ENCODE measurements at regions not wholly inside any gene's neighbourhood (a gene's known extent, or its start where the extent isn't known, plus 50 kb on each side); places are given as distances from the start of the nearest gene placed in this dataset.

DNA sequence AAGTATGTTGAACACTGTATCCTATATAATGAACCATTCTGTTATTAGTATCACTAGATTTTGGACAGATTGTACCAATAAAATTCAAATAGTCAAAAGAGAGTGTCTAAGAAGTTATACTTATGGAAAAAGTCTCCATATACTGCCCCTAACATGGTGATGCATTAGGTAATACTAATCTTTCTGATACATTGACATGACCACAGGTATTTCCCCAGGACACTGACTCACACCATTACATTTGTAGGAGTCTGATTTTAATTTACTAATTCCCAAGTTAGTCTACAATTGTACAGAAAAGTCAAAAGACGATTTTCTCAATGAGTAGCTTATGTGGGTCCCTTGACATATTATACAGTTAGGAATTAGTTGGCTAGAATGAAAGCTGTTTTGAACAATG lies 593.8 kb downstream of the ISL1 start (continued):
- TF ChIP-seq IRF5 (IDR thresholded peaks at IDR 0.05; ENCODE audit: borderline replicate concordance) (no peak), JUNB (IDR thresholded peaks at IDR 0.05) (no peak), REST (IDR thresholded peaks at IDR 0.05; ENCODE audit: low read depth, low read length) (no peak), RBBP5 (conservative IDR thresholded peaks at IDR 0.05) (no peak), MTA3 (IDR thresholded peaks at IDR 0.05; ENCODE audit: borderline replicate concordance, low read length) (no peak), CREB1 (IDR thresholded peaks at IDR 0.05; ENCODE audit: low read depth) (no peak), CREM (IDR thresholded peaks at IDR 0.05; ENCODE audit: low read depth) (no peak)

GRCh38 chr5:51983161-51983560 lies 599.9 kb downstream of the ISL1 start:
- Histone ChIP-seq H3K27ac (ENCODE audit: control insufficient read depth, insufficient read depth) (no peak overlapping the region), H3K9ac (ENCODE audit: control insufficient read depth, insufficient read depth, low read length) (no peak overlapping the region), H3K79me2 (ENCODE audit: control insufficient read depth, insufficient read depth, low read length) (no peaks in the 10 kb centered on the region), H3K9me3 (replicated peaks; ENCODE audit: control insufficient read depth, insufficient read depth, low read length) (no peaks in the 10 kb centered on the region), H3K4me1 (ENCODE audit: control insufficient read depth, insufficient read depth, low read length) (no peaks in the 10 kb centered on the region), H3K27me3 (replicated peaks in 1 of 2; ENCODE audit: control insufficient read depth in 2 of 2, insufficient read depth in 2 of 2, low read length in 1 of 2) (no peaks in the 10 kb centered on the region), H2AFZ (ENCODE audit: control insufficient read depth, low read depth, low read length) (no peak overlapping the region), H3K4me3 (no peak overlapping the region), H4K20me1 (ENCODE audit: control insufficient read depth, insufficient read depth) (no peaks in the 10 kb centered on the region), H3K4me2 (ENCODE audit: control insufficient read depth, insufficient read depth) (no peak overlapping the region), H3K36me3 (ENCODE audit: control insufficient read depth in 2 of 2, insufficient read depth in 2 of 2, low read length in 1 of 2) (no peaks in the 10 kb centered on the region)
- ChIA-PET SMC1A (ENCODE audit: uncharacterized antibody, unreplicated experiment) (interaction anchor here (1.0 kb wide), 1 partner anchor 17 kb away, joined by 3 read pairs; no protein-coding TSS in a partner anchor), CTCF (no interaction called here), POLR2A (no interaction called here), RAD21 (ENCODE audit: unreplicated experiment) (no interaction called here)
- in situ Hi-C loops (cut with MboI): no loop called here
- DNase-seq (ENCODE audit: low read depth, low spot score): no peak
- no TSS peak for BruUV-seq (replicated peaks)
- FAIRE-seq: no peak
- TF ChIP-seq NR2F1 (conservative IDR thresholded peaks at IDR 0.05) (no peak), JUNB (IDR thresholded peaks at IDR 0.05) (no peak), E4F1 (IDR thresholded peaks at IDR 0.05; ENCODE audit: borderline replicate concordance, partially characterized antibody) (no peak), CBX5 (IDR thresholded peaks at IDR 0.05; ENCODE audit: low read depth) (no peak), NBN (IDR thresholded peaks at IDR 0.05) (no peak)
- TF ChIP-seq, protein P1, sequence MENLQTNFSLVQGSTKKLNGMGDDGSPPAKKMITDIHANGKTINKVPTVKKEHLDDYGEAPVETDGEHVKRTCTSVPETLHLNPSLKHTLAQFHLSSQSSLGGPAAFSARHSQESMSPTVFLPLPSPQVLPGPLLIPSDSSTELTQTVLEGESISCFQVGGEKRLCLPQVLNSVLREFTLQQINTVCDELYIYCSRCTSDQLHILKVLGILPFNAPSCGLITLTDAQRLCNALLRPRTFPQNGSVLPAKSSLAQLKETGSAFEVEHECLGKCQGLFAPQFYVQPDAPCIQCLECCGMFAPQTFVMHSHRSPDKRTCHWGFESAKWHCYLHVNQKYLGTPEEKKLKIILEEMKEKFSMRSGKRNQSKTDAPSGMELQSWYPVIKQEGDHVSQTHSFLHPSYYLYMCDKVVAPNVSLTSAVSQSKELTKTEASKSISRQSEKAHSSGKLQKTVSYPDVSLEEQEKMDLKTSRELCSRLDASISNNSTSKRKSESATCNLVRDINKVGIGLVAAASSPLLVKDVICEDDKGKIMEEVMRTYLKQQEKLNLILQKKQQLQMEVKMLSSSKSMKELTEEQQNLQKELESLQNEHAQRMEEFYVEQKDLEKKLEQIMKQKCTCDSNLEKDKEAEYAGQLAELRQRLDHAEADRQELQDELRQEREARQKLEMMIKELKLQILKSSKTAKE (IDR thresholded peaks at IDR 0.05; ENCODE audit: low read depth, poor library complexity, severe bottlenecking): no peak
- TF ChIP-seq, protein P2, sequence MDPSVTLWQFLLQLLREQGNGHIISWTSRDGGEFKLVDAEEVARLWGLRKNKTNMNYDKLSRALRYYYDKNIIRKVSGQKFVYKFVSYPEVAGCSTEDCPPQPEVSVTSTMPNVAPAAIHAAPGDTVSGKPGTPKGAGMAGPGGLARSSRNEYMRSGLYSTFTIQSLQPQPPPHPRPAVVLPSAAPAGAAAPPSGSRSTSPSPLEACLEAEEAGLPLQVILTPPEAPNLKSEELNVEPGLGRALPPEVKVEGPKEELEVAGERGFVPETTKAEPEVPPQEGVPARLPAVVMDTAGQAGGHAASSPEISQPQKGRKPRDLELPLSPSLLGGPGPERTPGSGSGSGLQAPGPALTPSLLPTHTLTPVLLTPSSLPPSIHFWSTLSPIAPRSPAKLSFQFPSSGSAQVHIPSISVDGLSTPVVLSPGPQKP (IDR thresholded peaks at IDR 0.05; ENCODE audit: low read depth, low read length): no peak
- ATAC-seq: no peak
- intact Hi-C loops (cut with micrococcal nuclease; ENCODE audit: unreplicated experiment): no loop called here

Measured in GM12878 (cell line).